ENCODE measurements at regions not wholly inside any gene's neighbourhood (a gene's known extent, or its start where the extent isn't known, plus 50 kb on each side); places are given as distances from the start of the nearest gene placed in this dataset.

DNA sequence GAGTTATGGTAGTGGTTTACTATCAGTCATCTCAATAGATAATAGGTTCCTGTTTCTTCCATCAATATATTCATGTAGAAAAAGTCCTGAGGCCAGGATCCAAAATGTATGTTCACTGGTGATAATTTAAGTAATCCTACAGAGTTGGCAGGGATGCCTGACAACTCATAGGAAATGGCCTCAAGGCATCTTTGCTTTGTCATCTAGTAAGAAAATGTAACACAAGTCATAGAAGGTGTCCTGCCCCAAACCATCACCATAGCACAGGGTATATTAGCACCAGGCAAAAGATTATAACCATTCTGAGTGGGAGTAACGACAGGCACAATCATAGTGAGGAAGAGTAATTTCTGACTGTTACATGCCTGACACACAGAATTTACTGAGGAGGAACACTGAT lies 257.0 kb downstream of the TMEM167A start:
- TF ChIP-seq CTCF (IDR thresholded peaks at IDR 0.05) (no peak), EZH2 (IDR thresholded peaks at IDR 0.05) (no peak)
